ENCODE measurements at regions not wholly inside any gene's neighbourhood (a gene's known extent, or its start where the extent isn't known, plus 50 kb on each side); places are given as distances from the start of the nearest gene placed in this dataset.

GRCh38 chrX:7272346-7272745 is 124.4 kb upstream of the PUDP start:
- TF ChIP-seq CTCF (IDR thresholded peaks at IDR 0.05) (no peak), POLR2A (IDR thresholded peaks at IDR 0.05) (no peak)
- Histone ChIP-seq H3K36me3 (replicated peaks in 1 of 2; ENCODE audit: insufficient read depth in 1 of 2, low read depth in 2 of 2) (no peaks in the 10 kb centered on the region), H3K4me1 (no peaks in the 10 kb centered on the region), H3K9me3 (no peaks in the 10 kb centered on the region), H3K27me3 (no peaks in the 10 kb centered on the region), H3K27ac (no peak overlapping the region), H3K4me3 (no peak overlapping the region)
- ATAC-seq (no peak), DNase-seq (no peak)
- intact Hi-C loops (cut with DNase I): no loop called here
- 67 to 83% methylated on average over 5 to 6 of the region's 6 CpGs for WGBS, 2 donors

GRCh38 chrX:7270933-7271332 is 123.0 kb upstream of the PUDP start:
- intact Hi-C loops (cut with DNase I): no loop called here
- no peak overlapping the region for H3K4me3 ChIP-seq
- no peaks in the 10 kb centered on the region for H3K4me1 ChIP-seq
- ATAC-seq (no peak), DNase-seq (no peak)
- 69 to 79% methylated on average over 3 of the region's 3 CpGs for WGBS, 2 donors
- H3K27ac ChIP-seq: no peak overlapping the region
- no peaks in the 10 kb centered on the region for H3K36me3 ChIP-seq (replicated peaks in 1 of 2; ENCODE audit: insufficient read depth in 1 of 2, low read depth in 2 of 2)
- no peaks in the 10 kb centered on the region for H3K27me3 ChIP-seq
- TF ChIP-seq POLR2A (IDR thresholded peaks at IDR 0.05) (no peak), CTCF (IDR thresholded peaks at IDR 0.05) (no peak)
- no peaks in the 10 kb centered on the region for H3K9me3 ChIP-seq

GRCh38 chrX:7269991-7270390 is 122.0 kb upstream of the PUDP start:
- no peak for TF ChIP-seq CTCF (IDR thresholded peaks at IDR 0.05)
- no peak for TF ChIP-seq POLR2A (IDR thresholded peaks at IDR 0.05)
- WGBS, 2 donors: 46 to 54% methylated on average over 3 of the region's 3 CpGs
- H3K27ac ChIP-seq: no peak overlapping the region
- H3K4me1 ChIP-seq: no peaks in the 10 kb centered on the region
- intact Hi-C loops (cut with DNase I): no loop called here
- no peaks in the 10 kb centered on the region for H3K36me3 ChIP-seq (replicated peaks in 1 of 2; ENCODE audit: insufficient read depth in 1 of 2, low read depth in 2 of 2)
- DNase-seq (no peak), ATAC-seq (no peak)
- no peak overlapping the region for H3K4me3 ChIP-seq
- no peaks in the 10 kb centered on the region for H3K27me3 ChIP-seq
- no peaks in the 10 kb centered on the region for H3K9me3 ChIP-seq

- 73 to 80% methylated on average over 4 to 5 of the region's 5 CpGs for WGBS, 2 donors
- TF ChIP-seq CTCF (IDR thresholded peaks at IDR 0.05) (no peak), POLR2A (IDR thresholded peaks at IDR 0.05) (no peak)
- Histone ChIP-seq H3K27ac (no peak overlapping the region), H3K9me3 (no peaks in the 10 kb centered on the region), H3K27me3 (no peaks in the 10 kb centered on the region), H3K4me1 (no peaks in the 10 kb centered on the region), H3K36me3 (replicated peaks in 1 of 2; ENCODE audit: insufficient read depth in 1 of 2, low read depth in 2 of 2) (no peaks in the 10 kb centered on the region), H3K4me3 (no peak overlapping the region)
- ATAC-seq (no peak), DNase-seq (no peak)
- intact Hi-C loops (cut with DNase I): no loop called here
Measured at GRCh38 chrX:7269589-7269988, 121.6 kb upstream of the PUDP start.

GRCh38 chrX:7266288-7266687 is 118.3 kb upstream of the PUDP start:
- H3K36me3 ChIP-seq (replicated peaks in 1 of 2; ENCODE audit: insufficient read depth in 1 of 2, low read depth in 2 of 2): no peaks in the 10 kb centered on the region
- no peak overlapping the region for H3K27ac ChIP-seq
- 57 to 100% methylated on average over 1 of the region's 1 CpG for WGBS, 2 donors
- no peaks in the 10 kb centered on the region for H3K4me1 ChIP-seq
- intact Hi-C loops (cut with DNase I): no loop called here
- DNase-seq (no peak), ATAC-seq (no peak)
- H3K27me3 ChIP-seq: no peaks in the 10 kb centered on the region
- no peak overlapping the region for H3K4me3 ChIP-seq
- no peaks in the 10 kb centered on the region for H3K9me3 ChIP-seq
- TF ChIP-seq CTCF (IDR thresholded peaks at IDR 0.05): no peak
- no peak for TF ChIP-seq POLR2A (IDR thresholded peaks at IDR 0.05)

Data from body of pancreas (tissue), 4 donors.